Ureter (tissue), 1 donor: ENCODE measurements at regions not wholly inside any gene's neighbourhood (a gene's known extent, or its start where the extent isn't known, plus 50 kb on each side); places are given as distances from the start of the nearest gene placed in this dataset.

Experiments used
- DNase-seq: peaks from one replicate; pipeline ENCODE4 v3.0.0-alpha.2; 2020; ENCODE audit warnings: low spot score
- donor health status: DM: yes; HTN: yes; CAD: no.

- no peak for DNase-seq
Observed at GRCh38 chr2:58914733-58915505, 673.8 kb upstream of the FANCL start.

- no peak for DNase-seq
Observed at GRCh38 chr2:58913082-58913726, 672.1 kb upstream of the FANCL start.

- DNase-seq, result no peak
Observed at GRCh38 chr2:58911877-58912276, 670.8 kb upstream of the FANCL start.

- DNase-seq, result no peak
Observed at GRCh38 chr2:58908501-58909154, 667.5 kb upstream of the FANCL start.

GRCh38 chr2:58907644-58908043 lies 666.5 kb upstream of the FANCL start:
- no peak for DNase-seq

GRCh38 chr2:58906081-58906645 lies 665.0 kb upstream of the FANCL start:
- DNase-seq, result no peak

GRCh38 chr2:58904095-58904494 lies 663.0 kb upstream of the FANCL start:
- no peak for DNase-seq

- DNase-seq, result no peak
Observed at GRCh38 chr2:58903427-58903826, 662.3 kb upstream of the FANCL start.

GRCh38 chr2:58900246-58901027 lies 659.3 kb upstream of the FANCL start:
- DNase-seq, result no peak

- DNase-seq, result no peak
Observed at GRCh38 chr2:58899692-58900091, 658.6 kb upstream of the FANCL start.

- DNase-seq, result no peak
Observed at GRCh38 chr2:58896638-58897037, 655.5 kb upstream of the FANCL start.

- no peak for DNase-seq
Observed at GRCh38 chr2:58895857-58896256, 654.7 kb upstream of the FANCL start.

- no peak for DNase-seq
Observed at GRCh38 chr2:58893656-58894351, 652.7 kb upstream of the FANCL start.

GRCh38 chr2:58891828-58892377 lies 650.8 kb upstream of the FANCL start:
- no peak for DNase-seq

- DNase-seq, result no peak
Observed at GRCh38 chr2:58890865-58891525, 649.9 kb upstream of the FANCL start.

GRCh38 chr2:58886009-58886408 lies 644.9 kb upstream of the FANCL start:
- DNase-seq, result no peak

GRCh38 chr2:58879834-58880233 lies 638.7 kb upstream of the FANCL start:
- no peak for DNase-seq

- DNase-seq, result no peak
Observed at GRCh38 chr2:58878778-58879177, 637.7 kb upstream of the FANCL start.

GRCh38 chr2:58876126-58876525 lies 635.0 kb upstream of the FANCL start:
- DNase-seq, result no peak

GRCh38 chr2:58875436-58875835 lies 634.3 kb upstream of the FANCL start:
- DNase-seq, result no peak
